GM21423 (cell line): ENCODE measurements at regions not wholly inside any gene's neighbourhood (a gene's known extent, or its start where the extent isn't known, plus 50 kb on each side); places are given as distances from the start of the nearest gene placed in this dataset.
"Not testable (repeated sequence)": the region's sequence is repeated elsewhere in the genome, so short reads cannot be mapped to it uniquely, and the experiment has no call there.

Experiments used
- ATAC-seq: cut with Tn5 transposase; IDR thresholded peaks from one replicate; pipeline ENCODE4 v1.9.1; 2021; ENCODE audit warnings: mild to moderate bottlenecking, moderate library complexity; ENCODE audit not compliant: unreplicated experiment

GRCh38 chr10:10014846-10015245, 1002.8 kb upstream of the CELF2 start:
- ATAC-seq, result no peak

GRCh38 chr10:10017716-10018115, 1000.0 kb upstream of the CELF2 start:
- ATAC-seq, result no peak

- ATAC-seq, result no peak
These were observed 996.7 kb upstream of the CELF2 start for GRCh38 chr10:10020945-10021344.

- ATAC-seq, result no peak
These were observed 984.7 kb upstream of the CELF2 start for GRCh38 chr10:10032991-10033390.

GRCh38 chr10:10038348-10038747, 979.3 kb upstream of the CELF2 start:
- ATAC-seq, result no peak

GRCh38 chr10:10039595-10039994, 978.1 kb upstream of the CELF2 start:
- no peak for ATAC-seq

GRCh38 chr10:10043083-10043482, 974.6 kb upstream of the CELF2 start:
- no peak for ATAC-seq

- ATAC-seq, result no peak
These were observed 972.5 kb upstream of the CELF2 start for GRCh38 chr10:10044922-10045764.

- ATAC-seq, result no peak
These were observed 972.0 kb upstream of the CELF2 start for GRCh38 chr10:10045765-10046028.

GRCh38 chr10:10047426-10047825, 970.2 kb upstream of the CELF2 start:
- ATAC-seq, result no peak

- no peak for ATAC-seq
These were observed 964.6 kb upstream of the CELF2 start for GRCh38 chr10:10053051-10053450.

- ATAC-seq, result no peak
These were observed 963.2 kb upstream of the CELF2 start for GRCh38 chr10:10054466-10054865.

GRCh38 chr10:10055656-10056442, 961.8 kb upstream of the CELF2 start:
- ATAC-seq, result no peak

- ATAC-seq, result no peak
These were observed 960.7 kb upstream of the CELF2 start for GRCh38 chr10:10056961-10057360.

- no peak for ATAC-seq
These were observed 950.0 kb upstream of the CELF2 start for GRCh38 chr10:10067644-10068043.

- ATAC-seq, result not testable (repeated sequence)
These were observed 942.8 kb upstream of the CELF2 start for GRCh38 chr10:10074847-10075246.

GRCh38 chr10:10078446-10078845, 939.2 kb upstream of the CELF2 start:
- ATAC-seq, result no peak

GRCh38 chr10:10092581-10092980, 925.1 kb upstream of the CELF2 start:
- ATAC-seq, result no peak

- ATAC-seq, result no peak
These were observed 924.7 kb upstream of the CELF2 start for GRCh38 chr10:10093021-10093420.

GRCh38 chr10:10094691-10095090, 923.0 kb upstream of the CELF2 start:
- ATAC-seq, result no peak

GRCh38 chr10:10096296-10096695, 921.4 kb upstream of the CELF2 start:
- ATAC-seq, result no peak

- ATAC-seq, result no peak
These were observed 920.8 kb upstream of the CELF2 start for GRCh38 chr10:10096898-10097297.
